ENCODE measurements at regions not wholly inside any gene's neighbourhood (a gene's known extent, or its start where the extent isn't known, plus 50 kb on each side); places are given as distances from the start of the nearest gene placed in this dataset.

GRCh38 chr13:91232716-91233115 is 114.8 kb upstream of the MIR17HG start:
- H3K4me3 ChIP-seq (replicated peaks; ENCODE audit: low read depth, low read length), result no peak overlapping the region
- no peak for DNase-seq (ENCODE audit: low read depth)
- no peak for TF ChIP-seq CTCF (IDR thresholded peaks at IDR 0.05; ENCODE audit: low read length, missing control alignments)

- no peak for DNase-seq (ENCODE audit: low read depth)
- no peak overlapping the region for H3K4me3 ChIP-seq (replicated peaks; ENCODE audit: low read depth, low read length)
- no peak for TF ChIP-seq CTCF (IDR thresholded peaks at IDR 0.05; ENCODE audit: low read length, missing control alignments)
Measured at GRCh38 chr13:91233291-91233690, 114.2 kb upstream of the MIR17HG start.

- H3K4me3 ChIP-seq (replicated peaks; ENCODE audit: low read depth, low read length), result no peak overlapping the region
- DNase-seq (ENCODE audit: low read depth), result no peak
- no peak for TF ChIP-seq CTCF (IDR thresholded peaks at IDR 0.05; ENCODE audit: low read length, missing control alignments)
Measured at GRCh38 chr13:91236182-91236581, 111.3 kb upstream of the MIR17HG start.

GRCh38 chr13:91236921-91237320 is 110.6 kb upstream of the MIR17HG start:
- TF ChIP-seq CTCF (IDR thresholded peaks at IDR 0.05; ENCODE audit: low read length, missing control alignments), result no peak
- no peak for DNase-seq (ENCODE audit: low read depth)
- no peak overlapping the region for H3K4me3 ChIP-seq (replicated peaks; ENCODE audit: low read depth, low read length)

- no peak overlapping the region for H3K4me3 ChIP-seq (replicated peaks; ENCODE audit: low read depth, low read length)
- TF ChIP-seq CTCF (IDR thresholded peaks at IDR 0.05; ENCODE audit: low read length, missing control alignments), result no peak
- no peak for DNase-seq (ENCODE audit: low read depth)
Measured at GRCh38 chr13:91238036-91238435, 109.5 kb upstream of the MIR17HG start.

- DNase-seq (ENCODE audit: low read depth), result no peak
- no peak for TF ChIP-seq CTCF (IDR thresholded peaks at IDR 0.05; ENCODE audit: low read length, missing control alignments)
Measured at GRCh38 chr13:91240341-91240740, 107.1 kb upstream of the MIR17HG start.

GRCh38 chr13:91241221-91241933 is 106.1 kb upstream of the MIR17HG start:
- DNase-seq (ENCODE audit: low read depth), result no peak

More at GRCh38 chr13:91240341-91240740, 107.1 kb upstream of the MIR17HG start:
- H3K4me3 ChIP-seq (replicated peaks; ENCODE audit: low read depth, low read length), result no peak overlapping the region

More at GRCh38 chr13:91241221-91241933, 106.1 kb upstream of the MIR17HG start:
- TF ChIP-seq CTCF (IDR thresholded peaks at IDR 0.05; ENCODE audit: low read length, missing control alignments), result no peak
- no peak overlapping the region for H3K4me3 ChIP-seq (replicated peaks; ENCODE audit: low read depth, low read length)
